ENCODE measurements at regions not wholly inside any gene's neighbourhood (a gene's known extent, or its start where the extent isn't known, plus 50 kb on each side); places are given as distances from the start of the nearest gene placed in this dataset.

DNA sequence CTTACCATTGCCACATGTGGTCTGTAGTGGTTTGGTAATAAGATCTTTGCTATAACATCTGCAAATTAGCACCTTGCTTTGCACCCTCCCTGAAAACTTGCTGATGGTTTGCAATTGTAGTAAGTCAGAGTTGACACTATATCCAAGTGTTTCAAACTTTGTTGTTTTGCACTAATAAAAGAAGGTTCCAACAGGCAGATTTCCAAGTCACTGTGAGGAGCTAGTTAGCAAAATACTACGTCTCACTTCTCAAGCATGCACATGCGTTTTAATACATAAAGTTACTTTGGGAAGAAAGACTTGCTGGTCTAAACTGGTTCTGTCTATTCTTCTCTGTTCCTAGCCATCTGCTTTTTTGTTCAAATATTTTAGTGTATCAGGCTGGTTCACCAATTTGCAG, 103.7 kb upstream of the ZNF521 start:
- ATAC-seq (no peak), DNase-seq (no peak)
- TF ChIP-seq EZH2phosphoT487 (IDR thresholded peaks at IDR 0.05; ENCODE audit: borderline replicate concordance, low read length) (no peak), EZH2 (IDR thresholded peaks at IDR 0.05; ENCODE audit: low read length, unreplicated experiment) (no peak)
- TF ChIP-seq, protein P1, sequence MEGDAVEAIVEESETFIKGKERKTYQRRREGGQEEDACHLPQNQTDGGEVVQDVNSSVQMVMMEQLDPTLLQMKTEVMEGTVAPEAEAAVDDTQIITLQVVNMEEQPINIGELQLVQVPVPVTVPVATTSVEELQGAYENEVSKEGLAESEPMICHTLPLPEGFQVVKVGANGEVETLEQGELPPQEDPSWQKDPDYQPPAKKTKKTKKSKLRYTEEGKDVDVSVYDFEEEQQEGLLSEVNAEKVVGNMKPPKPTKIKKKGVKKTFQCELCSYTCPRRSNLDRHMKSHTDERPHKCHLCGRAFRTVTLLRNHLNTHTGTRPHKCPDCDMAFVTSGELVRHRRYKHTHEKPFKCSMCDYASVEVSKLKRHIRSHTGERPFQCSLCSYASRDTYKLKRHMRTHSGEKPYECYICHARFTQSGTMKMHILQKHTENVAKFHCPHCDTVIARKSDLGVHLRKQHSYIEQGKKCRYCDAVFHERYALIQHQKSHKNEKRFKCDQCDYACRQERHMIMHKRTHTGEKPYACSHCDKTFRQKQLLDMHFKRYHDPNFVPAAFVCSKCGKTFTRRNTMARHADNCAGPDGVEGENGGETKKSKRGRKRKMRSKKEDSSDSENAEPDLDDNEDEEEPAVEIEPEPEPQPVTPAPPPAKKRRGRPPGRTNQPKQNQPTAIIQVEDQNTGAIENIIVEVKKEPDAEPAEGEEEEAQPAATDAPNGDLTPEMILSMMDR (conservative IDR thresholded peaks at IDR 0.05; ENCODE audit: low read depth, low read length), result no peak
- H3F3A ChIP-seq (ENCODE audit: low read length, unreplicated experiment), result no peaks in the 10 kb centered on the region
- ChIA-PET CTCF (no interaction called here), POLR2A (ENCODE audit: unreplicated experiment) (no interaction called here)
- no peaks in the 10 kb centered on the region for H3K9me2 ChIP-seq (replicated peaks; ENCODE audit: low read length)
- intact Hi-C loops (cut with micrococcal nuclease), result no loop called here
- H3K27ac ChIP-seq (ENCODE audit: low read length), result no peak overlapping the region
- H4K20me1 ChIP-seq (ENCODE audit: low read length), result no peaks in the 10 kb centered on the region
- no peaks in the 10 kb centered on the region for H3K79me2 ChIP-seq (ENCODE audit: low read length)
- peaks cover 30% of the 10 kb centered on the region for H3K27me3 ChIP-seq (ENCODE audit: low read length)
- H3K4me3 ChIP-seq (ENCODE audit: low read length), result no peak overlapping the region
- BruUV-seq (replicated peaks), result no TSS peak
- no peak overlapping the region for H3K9ac ChIP-seq (ENCODE audit: low read length)
- H3K9me3 ChIP-seq (ENCODE audit: low read length), result no peaks in the 10 kb centered on the region
- H3K4me2 ChIP-seq (ENCODE audit: low read length), result no peak overlapping the region
- no peaks in the 10 kb centered on the region for H3K4me1 ChIP-seq (ENCODE audit: insufficient read depth, low read length)
- no peaks in the 10 kb centered on the region for H3K36me3 ChIP-seq (ENCODE audit: low read depth, low read length)
- no peak overlapping the region for H2AFZ ChIP-seq (ENCODE audit: low read length)

DNA sequence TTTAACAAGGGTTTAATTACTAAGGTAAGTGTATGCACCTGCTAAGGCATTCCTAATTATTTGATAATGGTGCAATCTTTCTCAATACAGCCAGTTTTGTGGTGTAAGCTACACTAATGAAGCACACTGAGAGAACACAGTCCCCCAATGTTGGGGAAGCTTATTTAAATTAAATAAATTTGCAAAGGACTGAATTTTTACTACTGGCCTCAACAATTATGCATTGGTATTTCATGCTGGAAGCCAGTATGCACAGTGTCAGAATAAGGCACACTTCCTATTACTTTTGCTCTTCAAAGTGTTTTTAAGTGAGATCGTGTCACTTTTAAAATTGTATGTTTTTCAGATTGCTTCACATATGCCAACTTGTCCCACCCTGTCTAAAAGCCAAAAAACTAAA, 103.2 kb upstream of the ZNF521 start:
- CTCF ChIA-PET, result no interaction called here
- no TSS peak for BruUV-seq (replicated peaks)
- H3K27ac ChIP-seq (ENCODE audit: low read length), result no peak overlapping the region

DNA sequence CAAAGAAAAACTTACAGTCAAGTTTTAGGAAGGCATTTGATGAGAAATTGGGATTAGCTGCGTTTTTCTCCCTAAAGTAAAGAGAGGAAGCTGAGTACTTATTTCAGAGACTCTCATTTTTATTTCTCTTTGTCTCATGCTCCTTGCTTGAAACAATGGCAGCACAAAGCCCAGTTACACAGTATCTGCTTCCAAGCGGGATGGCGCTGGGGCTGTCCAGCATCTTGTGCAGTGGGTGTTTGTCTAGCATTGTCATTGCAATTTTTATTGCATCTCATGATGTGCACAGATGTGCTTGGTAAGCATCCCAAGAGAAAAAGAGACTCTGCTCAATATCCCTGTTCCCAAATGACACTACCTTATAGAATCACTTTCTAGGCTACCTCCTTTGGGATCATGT, 102.8 kb upstream of the ZNF521 start:
- no peak overlapping the region for H3K27ac ChIP-seq (ENCODE audit: low read length)
- ChIA-PET CTCF (no interaction called here), POLR2A (ENCODE audit: unreplicated experiment) (no interaction called here)
- no TSS peak for BruUV-seq (replicated peaks)
- H4K20me1 ChIP-seq (ENCODE audit: low read length), result no peaks in the 10 kb centered on the region
- no peaks in the 10 kb centered on the region for H3K9me2 ChIP-seq (replicated peaks; ENCODE audit: low read length)
- no peaks in the 10 kb centered on the region for H3F3A ChIP-seq (ENCODE audit: low read length, unreplicated experiment)
- TF ChIP-seq EZH2phosphoT487 (IDR thresholded peaks at IDR 0.05; ENCODE audit: borderline replicate concordance, low read length) (no peak), EZH2 (IDR thresholded peaks at IDR 0.05; ENCODE audit: low read length, unreplicated experiment) (no peak)
- TF ChIP-seq, protein P1 (conservative IDR thresholded peaks at IDR 0.05; ENCODE audit: low read depth, low read length), result no peak
- no peak overlapping the region for H2AFZ ChIP-seq (ENCODE audit: low read length)
- H3K9ac ChIP-seq (ENCODE audit: low read length), result no peak overlapping the region
- H3K4me3 ChIP-seq (ENCODE audit: low read length), result no peak overlapping the region
- intact Hi-C loops (cut with micrococcal nuclease), result no loop called here
- no peaks in the 10 kb centered on the region for H3K79me2 ChIP-seq (ENCODE audit: low read length)
- H3K4me1 ChIP-seq (ENCODE audit: insufficient read depth, low read length), result no peaks in the 10 kb centered on the region
- peaks cover 27% of the 10 kb centered on the region for H3K27me3 ChIP-seq (ENCODE audit: low read length)
- DNase-seq, result no peak
- no peak for ATAC-seq
- no peaks in the 10 kb centered on the region for H3K9me3 ChIP-seq (ENCODE audit: low read length)
- H3K36me3 ChIP-seq (ENCODE audit: low read depth, low read length), result no peaks in the 10 kb centered on the region
- H3K4me2 ChIP-seq (ENCODE audit: low read length), result no peak overlapping the region

More for the DNA sequence above, 103.2 kb upstream of the ZNF521 start:
- DNase-seq (no peak), ATAC-seq (no peak)
- no peak overlapping the region for H3K9ac ChIP-seq (ENCODE audit: low read length)
- TF ChIP-seq, protein P1 (conservative IDR thresholded peaks at IDR 0.05; ENCODE audit: low read depth, low read length), result no peak
- TF ChIP-seq EZH2phosphoT487 (IDR thresholded peaks at IDR 0.05; ENCODE audit: borderline replicate concordance, low read length) (no peak), EZH2 (IDR thresholded peaks at IDR 0.05; ENCODE audit: low read length, unreplicated experiment) (no peak)
- H2AFZ ChIP-seq (ENCODE audit: low read length), result no peak overlapping the region
- POLR2A ChIA-PET (ENCODE audit: unreplicated experiment), result no interaction called here
- H3K4me1 ChIP-seq (ENCODE audit: insufficient read depth, low read length), result no peaks in the 10 kb centered on the region
- H3K9me3 ChIP-seq (ENCODE audit: low read length), result no peaks in the 10 kb centered on the region
- intact Hi-C loops (cut with micrococcal nuclease), result no loop called here
- no peaks in the 10 kb centered on the region for H3K79me2 ChIP-seq (ENCODE audit: low read length)
- H3F3A ChIP-seq (ENCODE audit: low read length, unreplicated experiment), result no peaks in the 10 kb centered on the region
- no peak overlapping the region for H3K4me3 ChIP-seq (ENCODE audit: low read length)
- H3K27me3 ChIP-seq (ENCODE audit: low read length), result peaks cover 31% of the 10 kb centered on the region
- no peaks in the 10 kb centered on the region for H3K36me3 ChIP-seq (ENCODE audit: low read depth, low read length)
- no peaks in the 10 kb centered on the region for H3K9me2 ChIP-seq (replicated peaks; ENCODE audit: low read length)
- no peaks in the 10 kb centered on the region for H4K20me1 ChIP-seq (ENCODE audit: low read length)
- H3K4me2 ChIP-seq (ENCODE audit: low read length), result no peak overlapping the region
